Calu3 (cell line): ENCODE measurements at regions not wholly inside any gene's neighbourhood (a gene's known extent, or its start where the extent isn't known, plus 50 kb on each side); places are given as distances from the start of the nearest gene placed in this dataset.
"Not testable (repeated sequence)": the region's sequence is repeated elsewhere in the genome, so short reads cannot be mapped to it uniquely, and the experiment has no call there.

Source experiments
- BruUV-seq: library from RNA; stranded (reverse); fragments of 400-500 nt; replicated peaks from 2 replicates; lab custom pipeline; 2021; lab: Mats Ljungman, UMichigan
- CTCF ChIA-PET: fragments of 300-600 bp; sonication (Branson Sonifier 250); formaldehyde crosslinking; loops from one replicate; lab custom pipeline; 2022; ENCODE audit warnings: antibody characterized with exemption; lab: Charles Lee
- DNase-seq: peaks from one replicate; pipeline ENCODE4 v3.0.0; 2022
- H3K27ac Mint-ChIP-seq: one replicate; pipeline ENCODE4 v1.8.0; 2022; ENCODE audit warnings: mixed read lengths; ENCODE audit not compliant: unreplicated experiment
- H3K27me3 Mint-ChIP-seq: one replicate; pipeline ENCODE4 v1.8.0; 2022; ENCODE audit warnings: mixed read lengths; ENCODE audit not compliant: unreplicated experiment
- H3K36me3 Mint-ChIP-seq: one replicate; pipeline ENCODE4 v1.8.0; 2022; ENCODE audit warnings: mild to moderate bottlenecking, moderate library complexity, mixed read lengths; ENCODE audit not compliant: insufficient read depth, unreplicated experiment
- H3K4me1 Mint-ChIP-seq: one replicate; pipeline ENCODE4 v1.8.0; 2022; ENCODE audit warnings: mild to moderate bottlenecking, low read depth, mixed read lengths; ENCODE audit not compliant: unreplicated experiment
- H3K4me3 Mint-ChIP-seq: one replicate; pipeline ENCODE4 v1.8.0; 2022; ENCODE audit warnings: mild to moderate bottlenecking, low read depth, moderate library complexity, mixed read lengths; ENCODE audit not compliant: unreplicated experiment
- H3K9me3 Mint-ChIP-seq: one replicate; pipeline ENCODE4 v1.8.0; 2022; ENCODE audit warnings: low read depth, mixed read lengths; ENCODE audit not compliant: unreplicated experiment
- CTCF ChIP-seq: fragments of 200-600 bp; IDR thresholded peaks from one replicate; pipeline ENCODE4 v1.8.0; 2022; ENCODE audit warnings: antibody characterized with exemption; ENCODE audit not compliant: unreplicated experiment
- intact Hi-C: fragments of 100-400 bp; cut with micrococcal nuclease; formaldehyde crosslinking; loops from one replicate; pipeline ENCODE4 v1.10.0; 2022; ENCODE audit not compliant: unreplicated experiment

- H3K9me3 Mint-ChIP-seq, intact Hi-C loops, BruUV-seq, H3K27ac Mint-ChIP-seq, H3K27me3 Mint-ChIP-seq, H3K4me1 Mint-ChIP-seq, DNase-seq, H3K4me3 Mint-ChIP-seq, H3K36me3 Mint-ChIP-seq, CTCF ChIA-PET: not testable (repeated sequence)
Measured at GRCh38 chr3:48101301-48101650, 85.1 kb upstream of the MAP4 start.

DNA sequence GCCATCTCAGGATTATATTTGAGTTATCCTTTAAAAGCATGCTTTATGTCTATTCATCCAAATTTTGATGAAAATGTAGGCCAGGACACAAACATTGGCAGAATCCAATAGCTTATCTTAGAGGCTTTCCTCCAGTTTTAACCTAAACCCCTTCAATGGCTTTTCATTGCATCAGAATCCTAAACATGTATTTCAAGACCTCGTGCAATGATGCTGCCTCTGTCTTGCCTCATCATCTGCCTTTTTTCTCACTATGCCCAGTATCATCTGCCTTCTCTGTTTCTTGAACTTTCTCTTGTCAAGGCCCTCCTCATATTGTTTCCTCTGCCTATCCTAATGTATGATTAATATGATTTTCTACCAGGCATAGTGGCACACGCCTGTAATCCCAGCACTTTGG is 76.1 kb upstream of the MAP4 start:
- Mint-ChIP-seq H3K9me3 (no peaks in the 10 kb centered on the region), H3K4me3 (no peak overlapping the region), H3K36me3 (peaks cover 29% of the 10 kb centered on the region), H3K4me1 (no peaks in the 10 kb centered on the region), H3K27me3 (no peaks in the 10 kb centered on the region), H3K27ac (no peak overlapping the region)
- no peak for TF ChIP-seq CTCF
- CTCF ChIA-PET = no interaction called here
- BruUV-seq = no TSS peak
- intact Hi-C loops = no loop called here
- DNase-seq = no peak

GRCh38 chr3:48090166-48090939 is 74.1 kb upstream of the MAP4 start:
- DNase-seq = no peak
- Mint-ChIP-seq H3K27me3 (no peaks in the 10 kb centered on the region), H3K4me3 (no peak overlapping the region), H3K36me3 (peaks cover 35% of the 10 kb centered on the region), H3K4me1 (peaks cover 9% of the 10 kb centered on the region), H3K27ac (no peak overlapping the region), H3K9me3 (no peaks in the 10 kb centered on the region)
- CTCF ChIA-PET = interaction anchor here (0.7 kb wide), 1 partner anchor 66 kb away, joined by 3 read pairs; no protein-coding TSS in a partner anchor
- intact Hi-C loops = no loop called here
- no TSS peak for BruUV-seq
- no peak for TF ChIP-seq CTCF

DNA sequence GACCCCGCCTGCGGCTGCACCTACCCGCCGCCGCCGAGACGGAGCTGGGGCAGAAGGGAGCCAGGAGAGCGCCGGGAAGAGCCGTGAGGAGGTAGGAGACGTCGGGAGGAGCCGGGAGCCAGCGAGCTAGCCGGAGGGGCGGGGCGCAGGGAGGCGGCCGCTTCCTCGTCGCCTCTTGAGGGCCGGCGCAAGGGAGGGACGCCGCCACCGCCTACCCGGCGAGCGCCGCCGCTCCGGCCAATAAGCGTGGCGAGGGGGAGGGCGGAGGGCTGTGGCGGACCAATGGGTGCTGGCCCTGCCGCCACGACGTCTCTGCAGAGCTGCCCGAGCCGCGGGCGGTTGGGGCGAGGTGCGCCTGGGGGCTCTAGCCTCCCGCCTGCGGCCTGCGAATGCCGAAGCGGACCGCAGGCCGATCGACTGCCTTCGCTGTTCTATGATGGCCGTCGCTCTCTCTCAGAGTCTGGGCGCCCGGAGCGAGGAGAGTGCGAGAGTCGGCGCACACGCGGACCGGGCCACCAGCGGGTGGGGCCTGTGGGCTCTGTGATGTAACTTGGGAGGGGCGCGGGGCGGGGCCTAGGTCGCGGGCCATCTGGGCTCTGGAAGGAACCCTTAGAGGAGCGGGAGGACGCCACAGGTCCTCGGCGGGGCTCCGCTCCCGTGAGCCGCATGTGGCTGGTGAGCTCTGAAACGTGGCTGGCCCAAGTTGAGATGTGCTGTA is 72.7 kb upstream of the MAP4 start:
- Mint-ChIP-seq H3K27ac (peak overlapping the region; percentile 96), H3K27me3 (no peaks in the 10 kb centered on the region), H3K4me1 (peaks cover 18% of the 10 kb centered on the region), H3K36me3 (peaks cover 37% of the 10 kb centered on the region), H3K9me3 (no peaks in the 10 kb centered on the region), H3K4me3 (peak overlapping the region; percentile 99)
- intact Hi-C loops = loop anchor here (5.0 to 10.0 kb wide), 2 partner anchors 47 to 74 kb away; partner anchors contain the start of gene MAP4
- CTCF ChIA-PET = interaction anchor here (0.6 to 1.7 kb wide), 10 partner anchors 9 to 264 kb away, joined by 3 to 7 read pairs (median 4); no protein-coding TSS in a partner anchor
- BruUV-seq = no TSS peak
- DNase-seq = peak; percentile 98
- no peak for TF ChIP-seq CTCF
